OCI-LY1 (cell line): ENCODE measurements at regions not wholly inside any gene's neighbourhood (a gene's known extent, or its start where the extent isn't known, plus 50 kb on each side); places are given as distances from the start of the nearest gene placed in this dataset.

ENCODE experiments used
- H2AFZ ChIP-seq: fragments of 200-600 bp; sonication (generic), shearing (Covaris generic); 2 replicates; pipeline ENCODE4 v1.6.0; 2014; ENCODE audit warnings: antibody characterized with exemption, mild to moderate bottlenecking, low read length
- H3F3A ChIP-seq: fragments of 200-600 bp; sonication (generic), shearing (Covaris generic); 2 replicates; pipeline ENCODE4 v1.6.0; 2014; ENCODE audit warnings: mild to moderate bottlenecking, antibody characterized with exemption, low read length, moderate library complexity; ENCODE audit not compliant: insufficient read depth
- H3K27ac ChIP-seq: fragments of 200-600 bp; sonication (generic); 2 replicates; pipeline ENCODE4 v1.5.1; 2014; ENCODE audit warnings: low read length, mixed run types, mild to moderate bottlenecking, low read depth; ENCODE audit not compliant: poor library complexity, severe bottlenecking
- H3K27me3 ChIP-seq: fragments of 200-600 bp; sonication (generic); 2 replicates; pipeline ENCODE4 v1.6.0; 2014; ENCODE audit warnings: antibody characterized with exemption, mild to moderate bottlenecking, low read length, moderate library complexity; ENCODE audit not compliant: insufficient read depth
- H3K36me3 ChIP-seq: fragments of 200-600 bp; sonication (generic); 2 replicates; pipeline ENCODE4 v1.6.1; 2014; ENCODE audit warnings: mild to moderate bottlenecking, antibody characterized with exemption, low read length, moderate library complexity, mixed read lengths; ENCODE audit not compliant: insufficient read depth
- H3K4me1 ChIP-seq: fragments of 200-600 bp; sonication (generic); 2 replicates; pipeline ENCODE4 v1.5.1; 2014; ENCODE audit warnings: mild to moderate bottlenecking, low read length, moderate library complexity; ENCODE audit not compliant: insufficient read depth, severe bottlenecking
- H3K4me2 ChIP-seq: fragments of 200-600 bp; sonication (generic), shearing (Covaris generic); 2 replicates; pipeline ENCODE4 v1.6.1; 2014; ENCODE audit warnings: low read length
- H3K4me3 ChIP-seq: fragments of 200-600 bp; sonication (generic); 2 replicates; pipeline ENCODE4 v1.5.1; 2014; ENCODE audit warnings: low read length, low read depth, mild to moderate bottlenecking, mixed read lengths; ENCODE audit not compliant: poor library complexity, severe bottlenecking
- H3K79me2 ChIP-seq: fragments of 200-600 bp; shearing (Covaris generic); 2 replicates; pipeline ENCODE4 v1.6.1; 2016; ENCODE audit warnings: mixed run types, low read length, mixed read lengths; ENCODE audit not compliant: insufficient read depth
- H3K9ac ChIP-seq: fragments of 200-600 bp; sonication (generic), shearing (Covaris generic); 2 replicates; pipeline ENCODE4 v1.6.1; 2014; ENCODE audit warnings: mild to moderate bottlenecking, low read length, mixed read lengths
- H3K9me2 ChIP-seq: fragments of 200-600 bp; sonication (generic), shearing (Covaris generic); 2 replicates; pipeline ENCODE4 v1.6.1; 2014; ENCODE audit warnings: low read depth, mild to moderate bottlenecking, low read length, mixed read lengths
- H3K9me3 ChIP-seq: fragments of 200-600 bp; shearing (Covaris generic); 2 replicates; pipeline ENCODE4 v1.6.1; 2014; ENCODE audit warnings: low read length, mixed read lengths
- H4K20me1 ChIP-seq: fragments of 200-600 bp; sonication (generic), shearing (Covaris generic); 2 replicates; pipeline ENCODE4 v1.6.0; 2016; ENCODE audit warnings: mild to moderate bottlenecking, low read length; ENCODE audit not compliant: insufficient read depth
- CTCF ChIP-seq: fragments of 200-600 bp; sonication (generic), shearing (Covaris generic); IDR thresholded peaks from 2 replicates; pipeline ENCODE4 v1.5.1; 2017; ENCODE audit warnings: mild to moderate bottlenecking, antibody characterized with exemption, low read length, moderate library complexity, mixed read lengths
- EZH2 ChIP-seq: fragments of 200-600 bp; sonication (generic), shearing (Covaris generic); IDR thresholded peaks from 2 replicates; pipeline ENCODE4 v1.8.0; 2017; ENCODE audit warnings: borderline replicate concordance, mixed run types, mild to moderate bottlenecking, antibody characterized with exemption, low read length, moderate library complexity, mixed read lengths

GRCh38 chr3:16697443-16698147, 92.4 kb upstream of the DAZL start:
- Histone ChIP-seq H3K9ac (peak overlapping the region; percentile 46), H3K27ac (peak overlapping the region; percentile 80), H3K9me2 (no peaks in the 10 kb centered on the region), H3K4me3 (peak overlapping the region; percentile 31), H3K36me3 (no peaks in the 10 kb centered on the region), H2AFZ (no peak overlapping the region), H3K4me2 (peak overlapping the region; percentile 61), H3K9me3 (no peaks in the 10 kb centered on the region), H3K79me2 (no peaks in the 10 kb centered on the region), H4K20me1 (no peaks in the 10 kb centered on the region), H3K27me3 (no peaks in the 10 kb centered on the region), H3F3A (0 out of 2 replicates have a peak, but pooled peaks cover 3% of the 10 kb centered on the region), H3K4me1 (peaks cover 46% of the 10 kb centered on the region)
- TF ChIP-seq EZH2 (no peak), CTCF (no peak)

GRCh38 chr3:16700651-16701050, 95.4 kb upstream of the DAZL start:
- no peak overlapping the region for H3K4me2 ChIP-seq
- peaks cover 35% of the 10 kb centered on the region for H3K4me1 ChIP-seq

GRCh38 chr3:16704941-16705340, 99.7 kb upstream of the DAZL start:
- H3K4me3 ChIP-seq: no peak overlapping the region
- H3K4me1 ChIP-seq: no peaks in the 10 kb centered on the region
- no peaks in the 10 kb centered on the region for H3F3A ChIP-seq
- no peak overlapping the region for H3K27ac ChIP-seq
- no peak overlapping the region for H3K4me2 ChIP-seq
- H4K20me1 ChIP-seq: no peaks in the 10 kb centered on the region
- TF ChIP-seq EZH2: no peak
- TF ChIP-seq CTCF: no peak
- H2AFZ ChIP-seq: no peak overlapping the region
- H3K79me2 ChIP-seq: no peaks in the 10 kb centered on the region
- no peaks in the 10 kb centered on the region for H3K9me2 ChIP-seq
- H3K36me3 ChIP-seq: no peaks in the 10 kb centered on the region
- no peaks in the 10 kb centered on the region for H3K27me3 ChIP-seq
- no peak overlapping the region for H3K9ac ChIP-seq
- H3K9me3 ChIP-seq: no peaks in the 10 kb centered on the region

More at GRCh38 chr3:16700651-16701050, 95.4 kb upstream of the DAZL start:
- Histone ChIP-seq H4K20me1 (no peaks in the 10 kb centered on the region), H3K9ac (no peak overlapping the region), H3K4me3 (no peak overlapping the region), H3K27me3 (no peaks in the 10 kb centered on the region), H3K27ac (no peak overlapping the region), H3K9me3 (no peaks in the 10 kb centered on the region), H3K79me2 (no peaks in the 10 kb centered on the region), H2AFZ (no peak overlapping the region), H3F3A (0 out of 2 replicates have a peak, but pooled peaks cover 3% of the 10 kb centered on the region), H3K9me2 (no peaks in the 10 kb centered on the region), H3K36me3 (no peaks in the 10 kb centered on the region)
- TF ChIP-seq EZH2: no peak
- no peak for TF ChIP-seq CTCF
